ENCODE measurements at regions not wholly inside any gene's neighbourhood (a gene's known extent, or its start where the extent isn't known, plus 50 kb on each side); places are given as distances from the start of the nearest gene placed in this dataset.

DNA sequence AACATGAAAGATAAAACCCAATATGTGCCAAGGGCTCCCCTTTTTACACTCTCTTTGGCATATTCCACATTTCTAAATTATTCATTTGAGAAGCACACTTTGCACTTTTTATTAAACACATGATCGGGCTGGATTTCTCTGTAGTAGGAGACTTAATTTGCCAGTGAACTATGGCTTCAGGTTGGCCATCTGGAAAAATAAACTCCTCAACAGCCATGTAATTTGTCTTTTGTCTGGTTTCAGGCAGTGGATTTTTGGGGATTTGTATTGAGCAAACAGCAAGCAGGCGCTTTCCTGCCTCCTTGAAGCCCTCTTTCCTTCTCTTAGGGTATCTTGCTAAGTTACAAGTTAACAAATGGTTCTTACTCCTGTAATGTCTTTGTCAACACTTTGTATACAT is 73.0 kb upstream of the DMRTA1 start:
- Histone ChIP-seq H3K36me3 (no peaks in the 10 kb centered on the region), H3K9me3 (no peaks in the 10 kb centered on the region), H3K4me1 (no peaks in the 10 kb centered on the region), H3K4me3 (replicated peaks in 1 of 3) (no peak overlapping the region), H3K27ac (no peak overlapping the region), H3K27me3 (no peaks in the 10 kb centered on the region)
- DNase-seq = no peak
- 64 to 65% methylated on average over 2 of the region's 2 CpGs for WGBS, 2 donors
- intact Hi-C loops (cut with DNase I) = no loop called here
- no peak for TF ChIP-seq POLR2A (IDR thresholded peaks at IDR 0.05)

DNA sequence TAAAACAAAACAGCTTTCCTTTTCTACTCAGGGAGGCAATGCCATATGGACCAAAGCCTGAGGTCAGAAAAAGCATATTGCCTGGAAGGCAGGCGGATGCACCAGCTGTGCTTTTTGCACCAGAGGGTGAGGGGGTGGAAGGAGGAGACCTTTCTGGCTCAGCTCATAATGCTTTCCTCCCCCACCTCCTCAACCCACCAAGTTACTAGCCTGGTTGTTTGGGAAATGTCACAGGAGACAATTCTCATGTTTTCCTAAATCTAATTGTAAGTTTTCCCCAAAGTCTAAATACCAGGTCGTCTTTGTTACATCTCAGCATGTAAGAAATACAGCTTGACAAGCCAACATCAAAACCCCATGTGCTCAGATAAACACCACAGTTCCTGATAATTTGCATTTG is 72.6 kb upstream of the DMRTA1 start:
- no peak for DNase-seq
- Histone ChIP-seq H3K4me3 (replicated peaks in 1 of 3) (no peak overlapping the region), H3K4me1 (no peaks in the 10 kb centered on the region), H3K27me3 (no peaks in the 10 kb centered on the region), H3K36me3 (no peaks in the 10 kb centered on the region), H3K27ac (no peak overlapping the region), H3K9me3 (no peaks in the 10 kb centered on the region)
- WGBS, 2 donors = 51 to 59% methylated on average over 2 of the region's 2 CpGs
- intact Hi-C loops (cut with DNase I) = no loop called here
- no peak for TF ChIP-seq POLR2A (IDR thresholded peaks at IDR 0.05)
- TF ChIP-seq, protein P1, sequence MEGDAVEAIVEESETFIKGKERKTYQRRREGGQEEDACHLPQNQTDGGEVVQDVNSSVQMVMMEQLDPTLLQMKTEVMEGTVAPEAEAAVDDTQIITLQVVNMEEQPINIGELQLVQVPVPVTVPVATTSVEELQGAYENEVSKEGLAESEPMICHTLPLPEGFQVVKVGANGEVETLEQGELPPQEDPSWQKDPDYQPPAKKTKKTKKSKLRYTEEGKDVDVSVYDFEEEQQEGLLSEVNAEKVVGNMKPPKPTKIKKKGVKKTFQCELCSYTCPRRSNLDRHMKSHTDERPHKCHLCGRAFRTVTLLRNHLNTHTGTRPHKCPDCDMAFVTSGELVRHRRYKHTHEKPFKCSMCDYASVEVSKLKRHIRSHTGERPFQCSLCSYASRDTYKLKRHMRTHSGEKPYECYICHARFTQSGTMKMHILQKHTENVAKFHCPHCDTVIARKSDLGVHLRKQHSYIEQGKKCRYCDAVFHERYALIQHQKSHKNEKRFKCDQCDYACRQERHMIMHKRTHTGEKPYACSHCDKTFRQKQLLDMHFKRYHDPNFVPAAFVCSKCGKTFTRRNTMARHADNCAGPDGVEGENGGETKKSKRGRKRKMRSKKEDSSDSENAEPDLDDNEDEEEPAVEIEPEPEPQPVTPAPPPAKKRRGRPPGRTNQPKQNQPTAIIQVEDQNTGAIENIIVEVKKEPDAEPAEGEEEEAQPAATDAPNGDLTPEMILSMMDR (IDR thresholded peaks at IDR 0.05) = no peak

DNA sequence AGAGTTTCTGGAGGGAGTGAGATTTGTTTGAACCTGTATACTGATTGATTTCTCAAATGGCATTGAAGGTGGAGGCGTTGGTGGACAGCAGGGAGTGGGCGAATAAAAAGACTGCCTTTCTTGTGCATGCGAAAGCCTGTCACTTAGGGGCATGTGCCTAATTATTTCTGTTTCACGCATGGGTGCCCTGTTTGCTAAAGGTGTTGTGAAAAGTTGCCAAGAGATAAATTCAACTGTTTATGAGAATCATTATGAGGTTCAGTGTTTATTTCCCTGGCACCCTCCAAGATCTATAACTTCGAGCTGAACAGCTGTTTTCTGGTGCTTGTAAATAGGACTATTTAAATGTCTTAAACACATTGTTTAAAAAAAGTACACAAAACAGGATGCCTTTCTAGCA is 67.4 kb upstream of the DMRTA1 start:
- no peaks in the 10 kb centered on the region for H3K4me1 ChIP-seq
- H3K36me3 ChIP-seq = no peaks in the 10 kb centered on the region
- no peaks in the 10 kb centered on the region for H3K27me3 ChIP-seq
- TF ChIP-seq, protein P1 (IDR thresholded peaks at IDR 0.05) = no peak
- TF ChIP-seq POLR2A (IDR thresholded peaks at IDR 0.05) = no peak
- H3K4me3 ChIP-seq (replicated peaks in 1 of 3) = no peak overlapping the region
- no peak overlapping the region for H3K27ac ChIP-seq
- intact Hi-C loops (cut with DNase I) = no loop called here
- H3K9me3 ChIP-seq = no peaks in the 10 kb centered on the region
- whole genome bisulfite sequencing, 2 donors = 50 to 76% methylated on average over 5 of the region's 5 CpGs
- no peak for DNase-seq

DNA sequence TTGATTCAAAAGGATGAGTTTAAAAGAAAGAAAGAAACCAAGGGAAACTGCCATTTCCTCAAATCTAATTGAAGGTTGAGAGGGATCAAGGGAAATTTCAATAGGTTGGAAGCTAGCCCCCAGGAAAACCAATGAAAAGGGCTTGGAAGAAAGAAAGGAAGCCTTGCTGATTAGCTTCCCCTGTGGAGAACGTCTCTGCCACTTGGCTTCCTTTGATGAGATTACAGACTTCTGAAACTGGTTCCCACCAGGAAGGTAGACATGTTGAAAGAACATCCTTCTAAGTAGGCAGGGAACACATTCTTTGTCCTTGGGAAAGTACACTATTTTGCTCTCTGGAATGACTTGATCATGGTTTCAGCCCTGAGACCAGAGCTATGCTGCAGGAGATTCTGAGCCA is 65.5 kb upstream of the DMRTA1 start:
- TF ChIP-seq, protein P1 (IDR thresholded peaks at IDR 0.05) = no peak
- no peak for TF ChIP-seq POLR2A (IDR thresholded peaks at IDR 0.05)
- no peaks in the 10 kb centered on the region for H3K4me1 ChIP-seq

DNA sequence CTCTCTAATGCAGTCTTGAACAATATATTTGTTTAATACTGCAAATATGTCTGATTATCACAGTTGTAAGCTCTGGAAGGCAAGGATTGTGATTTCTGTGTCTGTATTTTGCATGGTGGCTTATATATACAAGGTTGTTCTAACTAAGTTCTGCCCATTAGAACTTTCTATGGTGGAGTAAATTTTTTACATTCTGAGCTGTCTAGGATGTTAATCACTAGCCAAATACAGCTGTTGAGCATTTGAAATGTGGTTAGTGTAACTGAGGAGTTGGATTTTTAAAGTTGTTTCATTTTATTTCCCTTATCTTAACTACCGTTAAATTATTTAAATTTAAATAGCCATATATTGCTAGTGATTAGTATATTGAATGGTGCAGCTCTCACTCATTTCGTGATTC is 64.3 kb upstream of the DMRTA1 start:
- intact Hi-C loops (cut with DNase I) = no loop called here
- H3K9me3 ChIP-seq = no peaks in the 10 kb centered on the region
- no peak overlapping the region for H3K27ac ChIP-seq
- no peak for DNase-seq
- H3K36me3 ChIP-seq = no peaks in the 10 kb centered on the region
- no peaks in the 10 kb centered on the region for H3K4me1 ChIP-seq
- no peak overlapping the region for H3K4me3 ChIP-seq (replicated peaks in 1 of 3)
- H3K27me3 ChIP-seq = no peaks in the 10 kb centered on the region
- no peak for TF ChIP-seq POLR2A (IDR thresholded peaks at IDR 0.05)
- TF ChIP-seq, protein P1 (IDR thresholded peaks at IDR 0.05) = no peak
- WGBS, 2 donors = 84 to 87% methylated on average over 2 of the region's 2 CpGs

More for the DNA sequence above, 65.5 kb upstream of the DMRTA1 start:
- Histone ChIP-seq H3K4me3 (replicated peaks in 1 of 3) (no peak overlapping the region), H3K36me3 (no peaks in the 10 kb centered on the region), H3K9me3 (no peaks in the 10 kb centered on the region), H3K27me3 (no peaks in the 10 kb centered on the region), H3K27ac (no peak overlapping the region)
- intact Hi-C loops (cut with DNase I) = no loop called here
- no peak for DNase-seq
- WGBS, 2 donors = 12 to 17% methylated on average over 1 of the region's 1 CpG

DNA sequence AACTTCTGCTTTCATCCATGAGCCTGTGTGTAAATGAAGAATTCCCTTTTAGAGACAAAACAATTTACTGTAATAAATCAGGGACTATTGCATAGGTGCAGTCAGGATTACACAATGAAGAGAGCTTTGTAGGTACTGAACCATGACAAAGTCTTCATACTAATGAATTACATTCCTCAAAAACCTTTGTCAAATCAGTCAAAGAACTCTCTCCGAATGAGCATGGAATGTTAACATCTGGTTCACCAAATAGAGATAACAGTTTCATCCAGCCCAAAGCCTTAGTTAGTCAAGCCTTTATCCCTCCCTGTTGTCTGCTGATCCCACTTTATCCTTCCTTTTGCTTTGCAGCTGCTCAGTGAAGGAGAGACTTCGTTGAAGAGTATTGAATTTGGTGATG is 62.9 kb upstream of the DMRTA1 start:
- H3K4me1 ChIP-seq = no peaks in the 10 kb centered on the region
- DNase-seq = no peak
- intact Hi-C loops (cut with DNase I) = no loop called here
- 36 to 44% methylated on average over 2 of the region's 2 CpGs for WGBS, 2 donors
- H3K27ac ChIP-seq = no peak overlapping the region
- H3K36me3 ChIP-seq = no peaks in the 10 kb centered on the region
- TF ChIP-seq, protein P1 (IDR thresholded peaks at IDR 0.05) = no peak
- H3K9me3 ChIP-seq = no peaks in the 10 kb centered on the region
- no peak overlapping the region for H3K4me3 ChIP-seq (replicated peaks in 1 of 3)
- no peaks in the 10 kb centered on the region for H3K27me3 ChIP-seq

Measured in thyroid gland (tissue), 4 donors.